ENCODE measurements at regions not wholly inside any gene's neighbourhood (a gene's known extent, or its start where the extent isn't known, plus 50 kb on each side); places are given as distances from the start of the nearest gene placed in this dataset.

DNA sequence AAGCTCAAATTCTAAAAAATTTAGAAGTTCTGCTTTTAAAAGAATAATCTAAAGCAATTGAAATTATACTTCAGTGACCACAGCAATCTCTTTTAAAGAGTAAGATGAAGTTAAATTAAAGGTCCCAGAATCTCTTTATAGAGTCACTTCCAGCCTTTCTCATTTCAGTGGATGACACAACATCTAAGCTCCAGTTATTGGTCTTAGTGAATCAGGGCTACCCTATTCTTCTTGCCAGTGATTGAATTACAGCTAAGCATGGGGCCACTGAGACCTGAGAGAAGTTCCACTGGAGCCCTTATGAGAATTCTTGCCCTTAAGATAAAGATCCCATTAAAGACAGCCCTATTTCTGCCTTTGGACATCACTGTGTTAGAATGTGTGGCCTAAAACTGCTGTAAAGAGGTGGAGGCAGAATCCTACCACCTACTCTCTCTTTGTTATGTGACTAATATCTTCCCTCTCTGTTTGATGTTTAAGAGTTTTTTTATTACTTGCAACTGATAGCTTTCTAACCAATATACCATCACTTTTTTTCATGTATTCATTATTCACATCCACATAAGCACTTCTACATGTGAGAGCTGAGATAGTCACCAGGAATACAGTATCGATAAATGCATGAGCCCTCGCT is 128.6 kb downstream of the UNC5CL start:
- ChIA-PET CTCF (interaction anchor here (1.1 to 4.5 kb wide), 5 partner anchors 12 to 88 kb away, joined by 3 to 35 read pairs (median 4); no protein-coding TSS in a partner anchor), POLR2A (no interaction called here)
- H3K79me2 ChIP-seq (ENCODE audit: control insufficient read depth, insufficient read depth, low read length) = no peaks in the 10 kb centered on the region
- no peak overlapping the region for H3K9ac ChIP-seq (replicated peaks; ENCODE audit: extremely low read depth, insufficient read depth, low read length)
- H3K9me3 ChIP-seq (replicated peaks; ENCODE audit: control insufficient read depth, insufficient read depth, low read length) = no peaks in the 10 kb centered on the region
- DNase-seq (ENCODE audit: low read depth, low spot score) (no peak), FAIRE-seq (no peak)
- H3K27ac ChIP-seq (ENCODE audit: insufficient read depth, low read depth, low read length) = no peak overlapping the region
- H3K4me1 ChIP-seq (ENCODE audit: control insufficient read depth, extremely low read depth, insufficient read depth, low read length) = peaks cover 19% of the 10 kb centered on the region
- no TSS peak for BruUV-seq (replicated peaks)
- intact Hi-C loops (cut with micrococcal nuclease) = no loop called here
- TF ChIP-seq GATA2 (IDR thresholded peaks at IDR 0.05; ENCODE audit: insufficient read depth, insufficient read length, low read depth, low read length) (no peak), JUN (IDR thresholded peaks at IDR 0.05; ENCODE audit: borderline replicate concordance, insufficient read depth, insufficient read length, low read depth) (no peak), MYC (IDR thresholded peaks at IDR 0.05; ENCODE audit: low read depth, low read length) (no peak), POLR2A (IDR thresholded peaks at IDR 0.05; ENCODE audit: low read depth, low read length) (no peak), FOS (IDR thresholded peaks at IDR 0.05; ENCODE audit: borderline replicate concordance, insufficient read depth, low read length) (no peak), EZH2 (IDR thresholded peaks at IDR 0.05; ENCODE audit: borderline replicate concordance, low read depth, low read length, severe bottlenecking) (no peak), POLR2AphosphoS5 (IDR thresholded peaks at IDR 0.05; ENCODE audit: insufficient read depth, low read depth, low read length) (no peak)
- TF ChIP-seq, protein P1, sequence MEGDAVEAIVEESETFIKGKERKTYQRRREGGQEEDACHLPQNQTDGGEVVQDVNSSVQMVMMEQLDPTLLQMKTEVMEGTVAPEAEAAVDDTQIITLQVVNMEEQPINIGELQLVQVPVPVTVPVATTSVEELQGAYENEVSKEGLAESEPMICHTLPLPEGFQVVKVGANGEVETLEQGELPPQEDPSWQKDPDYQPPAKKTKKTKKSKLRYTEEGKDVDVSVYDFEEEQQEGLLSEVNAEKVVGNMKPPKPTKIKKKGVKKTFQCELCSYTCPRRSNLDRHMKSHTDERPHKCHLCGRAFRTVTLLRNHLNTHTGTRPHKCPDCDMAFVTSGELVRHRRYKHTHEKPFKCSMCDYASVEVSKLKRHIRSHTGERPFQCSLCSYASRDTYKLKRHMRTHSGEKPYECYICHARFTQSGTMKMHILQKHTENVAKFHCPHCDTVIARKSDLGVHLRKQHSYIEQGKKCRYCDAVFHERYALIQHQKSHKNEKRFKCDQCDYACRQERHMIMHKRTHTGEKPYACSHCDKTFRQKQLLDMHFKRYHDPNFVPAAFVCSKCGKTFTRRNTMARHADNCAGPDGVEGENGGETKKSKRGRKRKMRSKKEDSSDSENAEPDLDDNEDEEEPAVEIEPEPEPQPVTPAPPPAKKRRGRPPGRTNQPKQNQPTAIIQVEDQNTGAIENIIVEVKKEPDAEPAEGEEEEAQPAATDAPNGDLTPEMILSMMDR (IDR thresholded peaks at IDR 0.05; ENCODE audit: extremely low read depth in 1 of 2, insufficient read depth in 1 of 2, low read depth in 1 of 2, low read length in 2 of 2) = no peak
- TF ChIP-seq, protein P2, sequence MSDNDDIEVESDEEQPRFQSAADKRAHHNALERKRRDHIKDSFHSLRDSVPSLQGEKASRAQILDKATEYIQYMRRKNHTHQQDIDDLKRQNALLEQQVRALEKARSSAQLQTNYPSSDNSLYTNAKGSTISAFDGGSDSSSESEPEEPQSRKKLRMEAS (IDR thresholded peaks at IDR 0.05; ENCODE audit: insufficient read depth, insufficient read length) = no peak
- H4K20me1 ChIP-seq (replicated peaks; ENCODE audit: control insufficient read depth, extremely low read depth, insufficient read depth, low read length) = no peaks in the 10 kb centered on the region
- peaks cover 0 to 3% of the 10 kb centered on the region in 2 experiments for H3K27me3 ChIP-seq (ENCODE audit: control insufficient read depth in 2 of 2, insufficient read depth in 2 of 2, low read length in 2 of 2)
- H3K36me3 ChIP-seq (ENCODE audit: control insufficient read depth in 2 of 2, extremely low read depth in 1 of 2, insufficient read depth in 2 of 2, low read length in 2 of 2) = no peaks in the 10 kb centered on the region
- no peak overlapping the region for H2AFZ ChIP-seq (ENCODE audit: low read depth, low read length)
- dilution Hi-C loops (cut with MboI; ENCODE audit: extremely low pct_ligation_motif_present, low sequenced_read_pairs) = no loop called here
- H3K4me2 ChIP-seq (ENCODE audit: insufficient read depth, low read length) = no peak overlapping the region
- H3K4me3 ChIP-seq (replicated peaks in 1 of 3; ENCODE audit: insufficient read depth in 1 of 3, low read depth in 1 of 3, low read length in 3 of 3) = no peak overlapping the region
- H3K9me1 ChIP-seq (replicated peaks; ENCODE audit: control insufficient read depth, extremely low read depth, insufficient read depth, low read length) = no peaks in the 10 kb centered on the region
